Esophagus muscularis mucosa (tissue), 3 donors: ENCODE measurements at regions not wholly inside any gene's neighbourhood (a gene's known extent, or its start where the extent isn't known, plus 50 kb on each side); places are given as distances from the start of the nearest gene placed in this dataset.

Experiments
- POLR2A ChIP-seq: fragments of 450-650 bp; IDR thresholded peaks from one replicate; pipeline ENCODE4 v1.6.1; 2017; ENCODE audit warnings: antibody characterized with exemption, moderate library complexity, mild to moderate bottlenecking, low read depth
- POLR2AphosphoS5 ChIP-seq, 2 donors: sonication (generic); formaldehyde crosslinking; IDR thresholded peaks; one replicate each; pipeline ENCODE4 v1.6.1; 2017; ENCODE audit warnings: antibody characterized with exemption in 2 of 2
- TF ChIP-seq, protein P1 (sequence below), 3 experiments: fragments of 200-600 bp in 2 of 3; fragments of 450-650 bp in 1 of 3; sonication (generic) in 2 of 3; IDR thresholded peaks; one replicate each; pipeline ENCODE4 v1.5.1; 2017 to 2019; ENCODE audit warnings: antibody characterized with exemption in 3 of 3, mild to moderate bottlenecking in 2 of 3, moderate library complexity in 1 of 3

DNA sequence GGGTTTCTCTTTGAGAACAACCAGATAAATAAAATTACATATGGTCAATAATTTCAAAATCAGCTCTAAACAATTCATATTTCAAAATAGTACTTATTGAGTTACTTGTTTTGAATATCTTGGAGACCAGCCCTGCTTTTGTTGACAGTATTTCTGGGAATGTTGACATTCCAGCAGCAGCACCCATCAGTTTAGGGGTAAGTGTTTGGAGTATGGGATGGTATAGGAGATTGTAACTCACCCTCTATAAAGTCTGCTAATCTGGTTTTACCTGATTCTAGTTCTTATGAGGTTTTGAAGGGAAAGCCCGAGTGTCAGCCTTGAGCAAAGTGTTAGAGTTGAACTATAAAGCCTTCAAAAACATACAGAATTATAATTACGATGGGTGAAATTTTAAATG, 139.2 kb upstream of the ANKRD50 start:
- TF ChIP-seq, protein P1, sequence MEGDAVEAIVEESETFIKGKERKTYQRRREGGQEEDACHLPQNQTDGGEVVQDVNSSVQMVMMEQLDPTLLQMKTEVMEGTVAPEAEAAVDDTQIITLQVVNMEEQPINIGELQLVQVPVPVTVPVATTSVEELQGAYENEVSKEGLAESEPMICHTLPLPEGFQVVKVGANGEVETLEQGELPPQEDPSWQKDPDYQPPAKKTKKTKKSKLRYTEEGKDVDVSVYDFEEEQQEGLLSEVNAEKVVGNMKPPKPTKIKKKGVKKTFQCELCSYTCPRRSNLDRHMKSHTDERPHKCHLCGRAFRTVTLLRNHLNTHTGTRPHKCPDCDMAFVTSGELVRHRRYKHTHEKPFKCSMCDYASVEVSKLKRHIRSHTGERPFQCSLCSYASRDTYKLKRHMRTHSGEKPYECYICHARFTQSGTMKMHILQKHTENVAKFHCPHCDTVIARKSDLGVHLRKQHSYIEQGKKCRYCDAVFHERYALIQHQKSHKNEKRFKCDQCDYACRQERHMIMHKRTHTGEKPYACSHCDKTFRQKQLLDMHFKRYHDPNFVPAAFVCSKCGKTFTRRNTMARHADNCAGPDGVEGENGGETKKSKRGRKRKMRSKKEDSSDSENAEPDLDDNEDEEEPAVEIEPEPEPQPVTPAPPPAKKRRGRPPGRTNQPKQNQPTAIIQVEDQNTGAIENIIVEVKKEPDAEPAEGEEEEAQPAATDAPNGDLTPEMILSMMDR (IDR thresholded peaks at IDR 0.05) = no peak
- TF ChIP-seq POLR2A = no peak
- no peak for TF ChIP-seq POLR2AphosphoS5 (IDR thresholded peaks at IDR 0.05)
